GM21528 (cell line): ENCODE measurements at regions not wholly inside any gene's neighbourhood (a gene's known extent, or its start where the extent isn't known, plus 50 kb on each side); places are given as distances from the start of the nearest gene placed in this dataset.
"Not testable (repeated sequence)": the region's sequence is repeated elsewhere in the genome, so short reads cannot be mapped to it uniquely, and the experiment has no call there.

Experiments
- ATAC-seq: cut with Tn5 transposase; IDR thresholded peaks from one replicate; pipeline ENCODE4 v1.9.1; 2021; ENCODE audit warnings: mild to moderate bottlenecking, moderate library complexity; ENCODE audit not compliant: unreplicated experiment, low FRiP score

GRCh38 chr14:71382315-71382714 lies 475.1 kb downstream of the PCNX1 start:
- ATAC-seq = no peak

- no peak for ATAC-seq
Observed at GRCh38 chr14:71383510-71383909, 476.3 kb downstream of the PCNX1 start.

- no peak for ATAC-seq
Observed at GRCh38 chr14:71384007-71384845, 477.0 kb downstream of the PCNX1 start.

DNA sequence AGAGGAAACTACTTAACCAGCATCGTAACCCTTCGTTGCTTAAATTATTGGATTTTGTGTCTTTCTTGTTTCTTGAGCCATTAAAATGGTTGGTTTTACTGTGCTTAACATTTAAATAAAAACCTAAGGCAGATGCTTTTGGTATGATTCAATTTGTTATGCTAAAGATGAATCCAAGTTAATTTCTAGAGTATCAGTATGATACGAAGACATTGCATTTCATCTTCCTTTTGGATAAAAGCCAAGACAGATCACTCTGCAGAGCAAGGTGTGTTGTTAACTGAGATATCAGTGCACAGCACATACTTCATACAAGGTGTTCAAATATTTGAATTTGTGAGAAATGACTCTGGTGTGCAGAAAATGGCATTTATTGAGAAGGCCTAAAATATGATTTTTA lies 480.5 kb downstream of the PCNX1 start:
- ATAC-seq = no peak

DNA sequence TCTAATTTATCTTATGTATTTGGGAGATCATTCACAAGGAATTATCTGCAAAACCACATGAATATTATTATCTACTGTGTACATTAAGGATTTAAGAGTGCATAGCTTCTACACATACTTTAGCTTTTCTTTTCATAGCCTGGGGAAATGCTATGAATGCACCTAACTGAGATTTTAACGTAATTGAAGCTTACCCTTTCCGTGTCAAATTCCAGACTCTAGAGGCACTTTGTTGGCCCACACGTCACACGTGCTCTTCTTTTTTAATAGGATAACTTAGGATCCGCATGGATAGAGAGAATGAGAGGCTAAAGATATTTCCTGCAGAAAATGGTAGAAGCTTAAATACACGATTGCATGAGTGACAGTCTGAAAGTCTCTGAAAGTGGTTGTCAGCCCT lies 481.1 kb downstream of the PCNX1 start:
- ATAC-seq = no peak

DNA sequence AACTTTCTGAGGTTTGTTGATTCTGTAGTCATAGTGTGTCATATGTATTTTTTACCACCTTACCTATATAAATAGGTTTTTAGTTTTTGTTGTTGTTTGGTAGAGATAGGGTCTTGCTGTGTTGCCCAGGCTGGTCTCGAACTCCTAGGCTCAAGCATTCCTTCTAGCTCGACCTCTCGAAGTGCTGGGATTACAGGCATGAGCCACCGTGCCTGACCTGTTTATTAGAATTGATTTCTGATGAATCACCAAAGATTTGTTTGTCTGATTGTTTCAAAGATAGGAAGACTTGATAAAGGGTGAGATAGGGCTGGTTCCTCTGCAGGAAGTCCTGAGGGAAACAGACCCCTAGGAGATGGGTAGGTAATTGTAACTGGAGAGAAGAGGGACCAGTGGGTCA lies 481.6 kb downstream of the PCNX1 start:
- no peak for ATAC-seq

GRCh38 chr14:71394386-71394785 lies 487.1 kb downstream of the PCNX1 start:
- no peak for ATAC-seq

DNA sequence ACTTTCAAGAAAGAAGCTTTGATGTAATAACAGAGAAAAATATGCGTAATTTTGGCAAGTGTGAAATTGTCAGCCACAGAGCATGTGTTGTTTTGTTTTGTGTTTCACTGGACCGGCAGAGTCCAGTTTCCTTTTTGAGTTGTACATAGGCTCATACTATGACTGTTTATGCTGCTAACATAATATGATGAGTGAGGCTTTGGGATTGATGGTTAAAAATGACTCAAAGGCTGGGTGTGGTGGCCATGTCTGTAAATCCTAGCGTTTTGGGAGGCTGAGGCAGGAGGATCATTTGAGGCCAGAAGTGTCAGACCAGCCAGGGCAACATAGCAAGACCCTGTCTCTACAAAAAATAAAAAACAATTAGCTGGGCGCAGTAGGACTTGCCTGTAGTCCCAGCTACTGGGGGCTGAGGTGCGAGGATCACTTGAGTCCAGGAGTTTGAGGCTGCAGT lies 487.9 kb downstream of the PCNX1 start:
- ATAC-seq = no peak

- no peak for ATAC-seq
Observed at GRCh38 chr14:71395636-71396035, 488.4 kb downstream of the PCNX1 start.

DNA sequence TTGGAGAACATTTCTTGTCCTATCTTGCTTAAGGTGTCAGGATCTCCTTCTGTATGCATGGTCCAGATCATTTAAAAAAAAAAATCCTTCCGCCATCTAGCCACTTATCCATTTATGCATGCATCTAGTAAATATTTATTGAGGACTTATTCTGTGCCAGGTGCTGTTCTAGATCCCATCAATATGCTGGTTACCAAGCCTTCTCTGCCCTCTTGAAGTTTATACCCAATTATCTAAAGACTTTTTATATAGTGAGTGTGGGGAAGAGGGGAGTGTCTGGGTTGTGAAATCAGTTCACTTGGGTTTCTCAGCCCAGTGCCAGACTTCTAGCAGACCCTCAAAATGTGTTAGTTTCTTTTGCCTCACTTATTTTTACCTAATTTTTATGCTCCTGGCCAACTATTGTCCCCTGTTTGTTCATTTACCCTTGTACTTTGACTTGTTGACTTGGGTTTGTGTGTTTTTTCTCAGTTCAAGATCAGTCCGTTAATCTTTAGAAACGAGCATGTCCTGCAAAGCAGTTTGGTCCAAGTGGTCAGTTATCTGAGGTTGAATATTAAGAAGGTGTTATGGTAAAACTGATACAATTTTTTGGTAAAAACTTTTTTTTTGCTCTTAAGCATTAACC lies 488.9 kb downstream of the PCNX1 start:
- no peak for ATAC-seq

DNA sequence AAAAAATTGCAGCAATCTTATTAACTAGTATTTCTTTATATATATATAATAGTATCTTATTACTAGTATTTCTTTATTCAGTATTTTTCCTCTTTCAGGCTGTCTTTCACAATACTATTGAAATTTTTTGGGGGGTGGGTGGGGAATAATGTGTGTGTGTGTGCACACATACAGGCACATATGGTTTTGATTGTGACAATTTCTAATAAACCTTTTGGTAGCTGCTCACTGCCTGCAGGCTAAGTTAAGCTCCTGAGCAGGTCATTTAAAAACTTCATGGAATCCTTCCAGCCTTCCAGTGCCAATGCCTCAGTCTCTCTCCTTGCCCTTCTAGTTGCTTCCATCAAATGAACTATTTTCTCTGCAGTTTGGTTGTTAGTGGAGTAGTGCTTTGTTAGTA lies 490.1 kb downstream of the PCNX1 start:
- ATAC-seq = no peak

DNA sequence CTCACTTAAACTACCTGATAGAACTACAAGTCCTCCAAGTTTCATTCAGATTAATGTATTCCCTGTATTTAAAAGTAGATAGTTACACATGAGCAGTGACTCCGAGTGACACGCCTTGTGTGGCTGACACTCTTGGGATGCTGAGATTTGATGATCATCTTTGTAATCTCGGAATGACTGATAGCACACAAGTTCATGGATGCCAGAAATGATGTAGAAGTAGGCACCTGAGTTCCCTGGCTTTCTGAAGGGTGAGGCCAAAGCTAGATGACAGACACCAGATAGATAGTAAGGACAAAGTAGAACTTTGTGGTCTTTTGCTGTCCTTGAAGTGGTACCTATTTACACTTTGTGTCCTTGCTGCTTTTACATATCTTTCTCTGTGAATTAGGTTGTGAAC lies 491.2 kb downstream of the PCNX1 start:
- no peak for ATAC-seq

DNA sequence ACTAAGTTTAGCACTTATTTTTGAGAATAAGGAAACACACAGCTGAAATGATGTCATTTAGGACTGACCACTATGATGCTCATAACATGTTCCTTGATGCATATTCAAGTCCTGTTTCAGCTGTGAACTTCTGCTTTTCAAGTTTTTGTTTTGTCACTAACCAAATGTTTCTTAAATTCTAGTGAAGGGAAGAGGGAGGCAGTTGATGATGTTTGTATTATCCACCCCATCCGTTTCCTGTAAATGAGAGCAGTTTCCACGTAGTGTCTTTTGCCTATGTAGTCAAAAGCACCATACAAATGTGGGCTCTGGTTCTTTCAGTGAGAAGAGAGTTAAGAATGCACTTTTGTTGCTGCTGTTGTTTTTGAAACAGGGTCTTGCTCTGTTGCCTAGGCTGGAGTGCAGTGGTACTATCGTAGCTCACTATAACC lies 491.8 kb downstream of the PCNX1 start:
- peak; percentile 71 for ATAC-seq

GRCh38 chr14:71400871-71401321 lies 493.6 kb downstream of the PCNX1 start:
- ATAC-seq = no peak

DNA sequence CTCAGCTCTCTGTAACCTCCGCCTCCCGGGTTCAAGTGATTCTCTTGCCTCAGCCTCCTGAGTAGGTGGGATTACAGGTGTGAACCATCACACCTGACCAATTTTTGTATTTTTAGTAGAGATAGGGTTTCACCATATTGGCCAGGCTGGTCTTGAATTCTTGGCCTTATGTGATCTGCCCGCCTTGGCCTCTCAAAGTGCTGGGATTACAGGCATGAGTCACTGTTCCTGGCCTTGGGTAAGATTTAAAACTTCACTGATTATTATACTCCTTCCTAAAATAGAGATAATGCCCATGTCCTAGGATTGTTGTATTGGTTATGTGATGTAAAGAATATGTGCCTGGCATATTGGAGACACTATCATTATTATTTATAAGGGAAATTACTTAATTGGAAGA lies 495.2 kb downstream of the PCNX1 start:
- ATAC-seq = not testable (repeated sequence)

- ATAC-seq = no peak
Observed at GRCh38 chr14:71403656-71404055, 496.4 kb downstream of the PCNX1 start.

DNA sequence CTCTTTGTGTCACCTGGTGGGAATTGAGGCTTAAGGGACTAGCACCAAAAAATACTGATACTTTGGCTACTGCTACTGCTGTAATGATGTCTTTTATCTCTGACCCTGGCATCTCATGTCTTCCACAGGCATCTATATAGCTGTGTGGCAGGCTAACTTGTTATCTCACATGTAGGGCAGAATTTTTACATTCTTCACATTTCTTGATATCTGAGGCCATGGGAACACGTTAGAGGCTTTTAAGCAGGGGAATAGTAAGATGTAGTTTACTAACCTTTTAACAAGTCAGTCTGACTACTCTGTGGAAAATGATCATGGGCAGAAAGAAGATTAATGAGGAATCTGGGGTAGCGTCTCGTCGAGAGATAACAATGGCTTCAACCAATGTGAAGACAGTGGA lies 498.4 kb downstream of the PCNX1 start:
- ATAC-seq = no peak

DNA sequence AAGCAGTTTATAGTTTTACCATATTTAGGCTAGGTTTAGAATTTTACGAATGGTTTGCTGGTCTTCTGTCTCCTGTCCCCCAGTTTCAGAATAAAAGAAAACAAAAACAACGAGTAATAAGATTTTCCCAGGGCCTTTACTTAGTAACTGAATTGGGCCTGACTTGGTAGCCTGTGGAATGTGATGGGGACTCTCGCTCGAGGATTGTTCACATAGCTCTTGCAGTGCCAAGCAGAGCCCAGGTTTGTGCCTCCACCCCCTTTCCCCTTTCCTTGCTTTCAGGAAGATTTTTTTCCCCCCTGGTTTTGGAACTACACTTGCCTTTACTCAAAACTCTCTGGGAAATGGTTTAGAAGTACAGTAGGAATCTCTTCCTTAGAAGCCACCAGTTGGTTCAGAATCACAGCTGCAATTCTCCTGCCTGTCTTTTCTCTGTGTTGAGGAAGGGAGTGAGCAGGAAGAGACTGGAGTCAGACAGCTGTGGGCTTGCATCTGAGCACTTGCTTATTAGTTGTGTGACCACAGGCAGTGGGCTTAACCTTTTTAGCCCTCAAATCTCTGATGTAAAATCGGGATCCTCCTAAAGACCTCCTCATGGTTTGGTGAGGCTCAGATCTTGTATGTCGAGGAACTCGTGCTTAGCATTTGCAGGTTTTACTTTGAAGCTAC lies 501.2 kb downstream of the PCNX1 start:
- no peak for ATAC-seq

DNA sequence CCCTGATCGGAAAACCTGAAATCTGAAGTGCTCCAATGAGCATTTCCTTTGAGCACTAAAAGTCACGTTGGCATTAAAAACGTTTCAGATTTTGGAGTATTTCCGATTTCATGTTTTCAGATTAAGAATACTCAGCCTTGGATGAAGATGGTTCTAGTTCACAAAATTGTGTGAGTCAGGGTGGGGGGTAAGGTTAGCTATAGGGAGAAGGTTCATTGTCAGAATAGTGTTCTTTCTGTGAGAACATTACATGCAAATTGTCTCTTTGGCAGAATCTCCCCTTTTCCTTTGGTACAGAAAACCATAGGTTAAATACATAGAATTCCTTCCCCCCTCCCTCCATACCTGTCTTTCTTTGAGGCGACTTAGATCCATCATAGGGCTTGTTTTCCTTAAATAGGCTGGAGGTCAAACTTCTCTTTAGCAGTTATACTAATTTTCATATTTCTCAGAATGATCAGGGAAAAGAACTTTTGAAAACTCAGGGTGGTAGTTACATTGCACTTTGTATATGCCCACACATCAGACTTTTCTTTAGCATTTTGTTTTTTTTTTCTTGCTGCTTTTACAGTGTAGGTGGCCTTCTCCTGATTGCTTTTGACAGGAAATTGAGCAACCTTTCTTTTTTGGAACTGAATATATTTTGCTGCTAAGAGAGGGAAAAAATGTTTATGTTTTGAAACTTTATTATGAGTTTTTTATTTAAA lies 503.5 kb downstream of the PCNX1 start:
- no peak for ATAC-seq

- no peak for ATAC-seq
Observed at GRCh38 chr14:71411285-71411595, 504.0 kb downstream of the PCNX1 start.

DNA sequence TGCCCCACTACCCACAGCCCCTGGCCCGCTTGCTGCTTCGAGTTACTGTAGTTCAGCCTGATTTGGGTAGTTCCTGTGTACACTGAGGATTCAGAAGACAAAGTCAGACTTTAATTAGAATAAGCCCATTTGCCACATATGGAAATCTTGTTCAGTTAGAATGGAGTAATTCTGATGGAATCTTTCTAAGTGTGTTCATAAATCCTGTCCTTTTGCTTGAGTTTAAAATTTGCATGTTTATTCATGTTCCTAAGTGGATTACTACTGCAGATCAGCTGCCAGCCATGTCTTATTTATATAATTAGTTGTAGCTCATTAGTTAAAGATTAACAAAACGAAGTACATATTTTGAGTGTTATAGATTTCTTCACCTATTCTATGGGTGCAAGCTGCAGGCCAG lies 504.5 kb downstream of the PCNX1 start:
- no peak for ATAC-seq
